ENCODE measurements at regions not wholly inside any gene's neighbourhood (a gene's known extent, or its start where the extent isn't known, plus 50 kb on each side); places are given as distances from the start of the nearest gene placed in this dataset.

GRCh38 chr7:114095885-114096284 lies 177.1 kb upstream of the PPP1R3A start:
- TF ChIP-seq, protein P1, sequence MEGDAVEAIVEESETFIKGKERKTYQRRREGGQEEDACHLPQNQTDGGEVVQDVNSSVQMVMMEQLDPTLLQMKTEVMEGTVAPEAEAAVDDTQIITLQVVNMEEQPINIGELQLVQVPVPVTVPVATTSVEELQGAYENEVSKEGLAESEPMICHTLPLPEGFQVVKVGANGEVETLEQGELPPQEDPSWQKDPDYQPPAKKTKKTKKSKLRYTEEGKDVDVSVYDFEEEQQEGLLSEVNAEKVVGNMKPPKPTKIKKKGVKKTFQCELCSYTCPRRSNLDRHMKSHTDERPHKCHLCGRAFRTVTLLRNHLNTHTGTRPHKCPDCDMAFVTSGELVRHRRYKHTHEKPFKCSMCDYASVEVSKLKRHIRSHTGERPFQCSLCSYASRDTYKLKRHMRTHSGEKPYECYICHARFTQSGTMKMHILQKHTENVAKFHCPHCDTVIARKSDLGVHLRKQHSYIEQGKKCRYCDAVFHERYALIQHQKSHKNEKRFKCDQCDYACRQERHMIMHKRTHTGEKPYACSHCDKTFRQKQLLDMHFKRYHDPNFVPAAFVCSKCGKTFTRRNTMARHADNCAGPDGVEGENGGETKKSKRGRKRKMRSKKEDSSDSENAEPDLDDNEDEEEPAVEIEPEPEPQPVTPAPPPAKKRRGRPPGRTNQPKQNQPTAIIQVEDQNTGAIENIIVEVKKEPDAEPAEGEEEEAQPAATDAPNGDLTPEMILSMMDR (IDR thresholded peaks at IDR 0.05; ENCODE audit: borderline replicate concordance, insufficient read depth, low read depth, low read length) = no peak
- no peak overlapping the region for H3K4me3 ChIP-seq (ENCODE audit: low read depth, low read length)

DNA sequence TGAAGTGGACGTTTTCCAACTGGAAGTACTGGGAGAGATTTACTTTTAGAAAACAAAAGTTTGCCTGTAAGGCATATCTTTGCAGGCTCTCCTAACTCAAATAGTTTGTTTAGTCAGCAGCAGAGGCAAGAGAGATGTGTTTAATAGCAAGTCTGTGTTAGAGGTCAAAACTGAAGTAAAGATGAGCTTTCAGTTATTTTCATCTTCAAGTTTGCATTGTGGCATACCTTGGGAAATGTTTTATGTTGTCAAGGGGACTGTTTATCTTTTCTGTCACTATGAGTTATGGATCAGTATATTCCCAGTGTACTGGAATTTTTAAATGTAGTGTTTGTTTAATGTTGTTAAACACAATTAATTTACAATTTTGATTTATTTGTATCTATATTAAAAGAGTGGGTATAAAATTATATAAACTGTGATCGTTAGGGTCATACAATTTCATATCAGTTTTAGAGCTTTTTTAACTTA lies 169.7 kb upstream of the PPP1R3A start:
- TF ChIP-seq, protein P1 (IDR thresholded peaks at IDR 0.05; ENCODE audit: borderline replicate concordance, insufficient read depth, low read depth, low read length) = no peak
- no peak overlapping the region for H3K4me3 ChIP-seq (ENCODE audit: low read depth, low read length)

GRCh38 chr7:114087653-114088469 lies 169.1 kb upstream of the PPP1R3A start:
- H3K4me3 ChIP-seq (ENCODE audit: low read depth, low read length) = no peak overlapping the region
- TF ChIP-seq, protein P1 (IDR thresholded peaks at IDR 0.05; ENCODE audit: borderline replicate concordance, insufficient read depth, low read depth, low read length) = no peak

GRCh38 chr7:114086914-114087652 lies 168.3 kb upstream of the PPP1R3A start:
- TF ChIP-seq, protein P1 (IDR thresholded peaks at IDR 0.05; ENCODE audit: borderline replicate concordance, insufficient read depth, low read depth, low read length) = no peak
- peak overlapping the region; percentile 61 for H3K4me3 ChIP-seq (ENCODE audit: low read depth, low read length)

- TF ChIP-seq, protein P1 (IDR thresholded peaks at IDR 0.05; ENCODE audit: borderline replicate concordance, insufficient read depth, low read depth, low read length) = no peak
- peak overlapping the region; percentile 61 for H3K4me3 ChIP-seq (ENCODE audit: low read depth, low read length)
Observed at GRCh38 chr7:114086537-114086913, 167.7 kb upstream of the PPP1R3A start.

DNA sequence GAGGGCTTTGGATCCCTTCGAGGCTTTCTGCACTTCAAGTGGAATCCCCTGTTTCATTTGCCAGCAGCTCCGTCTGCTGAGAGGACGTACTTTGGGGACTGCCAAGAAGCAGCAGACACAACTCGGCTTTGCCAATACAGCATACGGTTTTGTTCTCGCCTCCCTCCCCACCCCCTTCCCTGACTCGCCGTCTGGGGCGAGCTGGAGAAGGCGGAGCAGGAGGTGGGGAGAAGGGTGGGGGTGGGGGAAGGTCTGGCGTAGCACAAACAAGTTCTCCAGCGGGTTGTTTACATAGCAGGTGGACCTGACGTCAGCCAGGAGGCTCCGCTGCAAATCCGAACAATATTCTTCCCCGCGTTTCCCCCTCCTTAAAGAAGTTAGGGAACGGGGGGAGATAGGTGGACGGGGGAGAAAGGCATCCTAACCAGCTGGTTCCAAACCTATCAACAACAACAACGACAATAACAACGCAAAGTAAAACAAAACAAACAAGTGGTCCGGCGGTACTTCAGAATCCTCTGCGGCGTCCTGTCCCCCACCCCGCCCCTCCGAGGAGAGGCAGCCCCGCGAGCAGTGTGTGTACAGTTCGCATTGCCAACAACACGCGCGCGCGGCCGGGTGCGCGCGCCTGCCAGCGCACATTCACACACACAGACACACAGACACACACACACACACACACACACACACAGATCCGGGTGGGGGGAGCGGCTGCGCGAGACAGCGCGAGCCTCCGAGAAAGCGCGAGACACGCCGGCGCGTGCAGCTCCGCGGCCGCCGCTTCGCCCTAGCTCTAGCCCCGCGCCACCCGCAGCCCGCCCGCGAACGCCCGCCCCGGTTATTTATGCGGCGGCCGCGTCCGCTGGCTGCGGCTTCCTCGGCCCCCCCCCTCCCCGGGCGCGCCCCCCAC lies 167.0 kb upstream of the PPP1R3A start:
- H3K4me3 ChIP-seq (ENCODE audit: low read depth, low read length) = peak overlapping the region; percentile 61
- TF ChIP-seq, protein P1 (IDR thresholded peaks at IDR 0.05; ENCODE audit: borderline replicate concordance, insufficient read depth, low read depth, low read length) = no peak

All from GM12875 (cell line).